Hematopoietic multipotent progenitor cell treated with erythropoietin and hydrocortisone succinate and interleukin-3 and kit ligand, for 6 days (in vitro differentiated cells): ENCODE measurements at regions not wholly inside any gene's neighbourhood (a gene's known extent, or its start where the extent isn't known, plus 50 kb on each side); places are given as distances from the start of the nearest gene placed in this dataset.
"Not testable (repeated sequence)": the region's sequence is repeated elsewhere in the genome, so short reads cannot be mapped to it uniquely, and the experiment has no call there.

ENCODE experiments used
- DNase-seq: peaks from one replicate; pipeline ENCODE4 v3.0.0-alpha.2; 2015

DNA sequence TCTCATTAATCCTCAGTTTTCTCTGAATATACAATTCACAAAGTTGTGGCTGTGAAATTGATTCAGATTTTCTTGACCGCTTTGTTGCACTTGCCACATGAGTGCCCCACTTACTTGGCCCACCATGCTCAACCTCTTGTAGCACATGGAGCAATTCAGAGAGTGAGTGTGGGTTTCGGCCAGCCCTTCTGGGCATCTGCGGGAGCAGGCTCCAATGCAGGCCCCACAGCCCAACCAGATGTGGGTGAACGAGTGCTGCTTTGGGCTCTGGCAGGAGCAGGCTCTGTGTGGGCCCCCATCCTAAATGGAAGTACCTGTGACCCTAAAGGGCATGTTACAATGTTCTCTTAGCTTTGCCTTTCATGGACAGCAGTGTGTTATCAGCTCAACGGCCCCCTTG, 2338.6 kb downstream of the LRRC4C start:
- no peak for DNase-seq

GRCh38 chr11:39113606-39114005, 2345.8 kb downstream of the LRRC4C start:
- no peak for DNase-seq

DNA sequence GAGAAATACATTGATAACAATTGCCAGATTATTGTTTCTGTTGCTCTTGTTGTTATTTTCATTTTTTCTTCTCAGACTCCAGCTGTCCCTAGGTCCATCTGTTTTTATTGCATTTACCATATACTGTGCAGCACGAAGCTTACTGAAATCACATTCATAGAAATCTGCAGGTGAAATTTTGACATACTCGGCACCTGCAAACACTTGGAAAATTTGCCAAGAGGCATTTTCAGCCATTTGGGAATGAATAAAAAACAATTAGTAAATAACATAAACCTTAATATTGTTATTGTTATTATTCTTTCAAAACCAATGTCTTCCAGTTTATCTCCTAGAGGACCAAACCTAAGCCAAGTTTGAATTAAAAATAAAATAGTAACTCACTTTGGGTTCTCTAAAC, 2357.2 kb downstream of the LRRC4C start:
- DNase-seq, result no peak

DNA sequence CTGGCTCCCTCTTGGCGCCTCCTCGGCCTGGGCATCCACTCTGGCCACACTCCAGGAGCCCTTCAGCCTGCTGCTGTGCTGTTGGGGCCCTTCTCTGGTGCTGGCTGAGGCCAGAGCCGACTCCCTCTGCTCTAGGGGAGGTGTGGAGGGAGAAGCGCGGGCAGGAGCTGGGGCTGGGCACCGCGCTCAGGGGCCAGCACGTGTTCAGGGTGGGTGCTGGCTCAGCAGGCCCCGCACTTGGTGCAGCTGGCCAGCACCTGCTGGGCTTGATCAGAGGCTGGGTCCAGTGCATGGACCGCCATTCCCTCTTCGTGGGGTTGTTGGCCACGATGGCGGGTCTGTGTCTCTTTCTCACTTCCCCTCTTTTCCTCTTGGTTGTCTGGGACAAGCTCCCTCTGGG, 2381.0 kb downstream of the LRRC4C start:
- DNase-seq, result no peak

GRCh38 chr11:39037611-39038010, 2421.8 kb downstream of the LRRC4C start:
- no peak for DNase-seq

- DNase-seq, result no peak
These were observed 2423.4 kb downstream of the LRRC4C start for GRCh38 chr11:39036021-39036420.

DNA sequence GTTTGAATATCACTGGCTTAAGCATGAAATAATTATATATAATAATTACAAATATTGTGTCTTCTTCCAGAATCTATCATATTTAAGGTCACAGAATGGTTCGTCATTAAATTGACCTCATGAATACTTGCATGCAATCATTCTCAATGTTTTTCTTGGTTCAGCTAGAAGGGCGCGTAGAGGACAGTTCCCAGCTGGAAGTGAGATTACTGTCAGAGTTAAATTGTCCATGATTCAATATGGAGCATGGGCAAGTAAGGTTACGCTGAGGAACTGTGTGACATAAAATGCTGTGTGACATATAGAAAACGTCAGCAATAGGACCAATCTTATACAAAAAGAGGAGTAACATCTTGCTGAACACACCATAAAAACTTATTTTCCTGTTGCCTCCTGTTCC, 2423.5 kb upstream of the RAG2 start:
- no peak for DNase-seq

DNA sequence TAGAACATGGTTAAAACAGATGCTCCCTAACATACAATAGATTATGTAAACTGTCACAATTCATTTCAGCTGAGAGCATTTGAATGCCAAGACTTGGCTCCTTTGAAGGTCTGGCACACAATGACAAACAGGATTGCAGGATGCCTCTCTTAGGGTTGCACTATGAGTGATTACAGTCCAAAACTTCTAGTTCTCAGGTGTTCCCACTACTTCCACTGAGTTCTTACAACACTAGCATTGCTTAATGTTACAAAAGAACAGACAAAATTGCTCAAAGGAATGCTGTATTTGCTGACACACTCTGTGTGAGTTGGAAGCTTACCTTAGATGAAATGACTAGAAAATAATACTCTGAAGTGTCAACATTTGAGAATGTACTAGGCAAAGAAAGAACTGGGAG, 2413.8 kb upstream of the RAG2 start:
- no peak for DNase-seq

DNA sequence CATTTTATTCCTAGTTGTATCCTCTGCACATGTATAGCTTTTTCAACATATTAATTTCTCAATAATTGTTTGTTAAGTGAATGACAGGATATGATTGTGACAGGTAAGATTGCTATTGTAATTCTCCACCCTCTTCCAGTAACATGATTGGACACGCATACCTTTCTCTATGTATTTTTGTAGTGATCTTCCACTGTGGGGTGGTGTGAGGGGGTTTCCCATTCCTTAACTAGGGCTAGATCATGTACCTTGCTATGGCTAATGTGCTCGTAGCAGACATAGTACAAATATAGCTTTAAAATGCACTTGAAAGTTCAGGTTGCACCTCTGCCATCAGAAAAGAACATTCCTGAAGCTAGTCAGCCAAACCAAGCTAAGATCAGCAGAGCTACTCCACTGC, 2392.8 kb upstream of the RAG2 start:
- DNase-seq, result no peak

- no peak for DNase-seq
These were observed 2392.1 kb upstream of the RAG2 start for GRCh38 chr11:38990139-38990538.

- no peak for DNase-seq
These were observed 2390.9 kb upstream of the RAG2 start for GRCh38 chr11:38988908-38989307.

GRCh38 chr11:38972220-38972619, 2374.2 kb upstream of the RAG2 start:
- DNase-seq, result no peak

GRCh38 chr11:38971141-38971540, 2373.1 kb upstream of the RAG2 start:
- no peak for DNase-seq

DNA sequence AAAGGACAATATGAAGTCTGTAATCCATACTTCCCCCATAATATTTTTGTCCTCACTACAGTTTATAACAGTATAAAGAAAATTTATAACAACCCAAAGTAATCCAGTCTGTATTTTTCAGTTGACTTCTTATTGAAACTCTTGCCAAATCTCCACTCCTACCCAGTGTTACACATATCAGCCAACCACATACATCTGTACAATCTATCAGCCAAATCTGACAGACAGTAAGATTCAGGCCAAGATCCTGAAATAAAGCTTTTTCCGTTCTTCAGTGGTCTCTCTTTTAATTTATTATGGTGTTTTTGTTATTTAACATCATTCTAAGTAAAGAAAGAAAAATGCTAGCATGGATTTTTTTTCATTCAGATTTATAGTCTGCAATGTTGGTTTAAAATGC, 2370.9 kb upstream of the RAG2 start:
- no peak for DNase-seq

- no peak for DNase-seq
These were observed 2354.7 kb upstream of the RAG2 start for GRCh38 chr11:38952698-38953097.

DNA sequence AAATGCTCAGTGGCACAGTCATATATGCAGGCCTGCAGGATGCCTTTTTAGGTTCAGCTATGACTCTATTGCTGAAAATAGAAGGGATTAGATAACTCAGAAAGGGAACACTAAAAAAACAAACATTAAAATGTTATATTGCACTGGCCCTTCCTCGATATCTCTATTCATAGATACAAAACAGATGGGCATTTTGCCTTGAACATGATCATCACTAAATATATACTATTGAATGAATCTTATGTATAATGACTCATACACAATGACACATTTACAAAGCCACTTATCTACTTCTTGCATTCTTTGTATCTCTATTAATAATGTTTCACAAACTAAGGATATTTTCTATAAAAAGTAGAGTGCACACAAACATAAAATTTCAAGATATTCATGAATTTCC, 2352.8 kb upstream of the RAG2 start:
- no peak for DNase-seq

DNA sequence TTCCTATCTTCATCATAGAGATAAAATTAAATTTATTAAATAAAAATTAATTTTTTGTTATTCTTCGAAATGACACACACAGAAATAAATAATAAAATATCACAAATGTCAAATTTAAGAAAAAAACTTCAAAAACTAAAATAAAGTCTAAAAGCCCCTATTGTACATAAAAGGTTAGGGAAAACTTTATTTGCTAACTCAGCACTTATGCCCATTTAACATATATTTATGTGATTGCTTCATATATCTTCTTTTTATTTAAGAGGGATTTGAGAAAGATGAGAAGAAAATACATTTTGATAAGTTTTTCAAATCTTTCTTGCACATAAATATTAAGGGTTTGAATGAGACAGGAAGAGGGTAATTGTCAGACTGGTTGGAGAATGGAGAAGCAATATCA, 2350.4 kb upstream of the RAG2 start:
- DNase-seq, result no peak

GRCh38 chr11:38937709-38938108, 2339.7 kb upstream of the RAG2 start:
- DNase-seq, result no peak

DNA sequence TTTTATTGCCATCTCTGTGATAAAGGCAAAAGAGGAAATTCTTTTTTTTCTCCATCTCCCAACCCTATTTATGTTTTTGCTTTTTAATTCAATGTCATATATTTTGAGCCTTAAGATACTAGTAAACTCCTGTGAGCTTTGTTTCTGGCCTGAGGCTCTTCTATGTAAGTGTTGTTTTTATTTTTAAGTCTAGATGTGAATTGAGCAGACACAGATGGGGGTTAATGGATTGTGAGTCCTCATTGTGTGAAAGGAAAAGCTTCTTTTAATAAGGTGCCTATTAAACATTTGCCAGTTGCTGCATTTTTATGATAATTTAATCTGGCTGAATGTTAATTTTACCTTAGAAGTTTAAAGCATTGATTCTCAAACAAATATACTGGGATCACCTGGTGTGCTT, 2337.9 kb upstream of the RAG2 start:
- DNase-seq, result no peak

- no peak for DNase-seq
These were observed 2330.0 kb upstream of the RAG2 start for GRCh38 chr11:38927993-38928392.

DNA sequence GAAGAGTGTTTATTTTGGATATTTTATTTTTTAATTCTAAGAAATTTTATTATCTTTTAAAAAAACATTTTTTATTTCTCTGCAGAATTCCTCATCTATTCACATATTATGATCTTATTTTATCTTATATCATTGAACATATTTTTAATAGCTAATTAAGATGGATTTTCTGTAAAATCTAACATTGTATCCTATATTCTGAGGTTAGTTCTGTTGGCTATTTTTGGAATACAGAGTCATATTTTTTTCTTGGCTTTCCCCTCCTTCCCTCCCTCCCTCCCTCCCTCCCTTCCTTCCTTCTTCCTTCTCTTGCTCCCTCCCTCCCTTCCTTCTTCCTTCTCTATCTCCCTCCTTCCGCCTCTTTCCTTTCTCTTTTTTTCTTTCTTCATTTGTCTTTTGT, 2326.6 kb upstream of the RAG2 start:
- DNase-seq, result no peak

- DNase-seq, result no peak
These were observed 2302.2 kb upstream of the RAG2 start for GRCh38 chr11:38900211-38900610.

GRCh38 chr11:38894201-38894600, 2296.2 kb upstream of the RAG2 start:
- DNase-seq, result not testable (repeated sequence)

DNA sequence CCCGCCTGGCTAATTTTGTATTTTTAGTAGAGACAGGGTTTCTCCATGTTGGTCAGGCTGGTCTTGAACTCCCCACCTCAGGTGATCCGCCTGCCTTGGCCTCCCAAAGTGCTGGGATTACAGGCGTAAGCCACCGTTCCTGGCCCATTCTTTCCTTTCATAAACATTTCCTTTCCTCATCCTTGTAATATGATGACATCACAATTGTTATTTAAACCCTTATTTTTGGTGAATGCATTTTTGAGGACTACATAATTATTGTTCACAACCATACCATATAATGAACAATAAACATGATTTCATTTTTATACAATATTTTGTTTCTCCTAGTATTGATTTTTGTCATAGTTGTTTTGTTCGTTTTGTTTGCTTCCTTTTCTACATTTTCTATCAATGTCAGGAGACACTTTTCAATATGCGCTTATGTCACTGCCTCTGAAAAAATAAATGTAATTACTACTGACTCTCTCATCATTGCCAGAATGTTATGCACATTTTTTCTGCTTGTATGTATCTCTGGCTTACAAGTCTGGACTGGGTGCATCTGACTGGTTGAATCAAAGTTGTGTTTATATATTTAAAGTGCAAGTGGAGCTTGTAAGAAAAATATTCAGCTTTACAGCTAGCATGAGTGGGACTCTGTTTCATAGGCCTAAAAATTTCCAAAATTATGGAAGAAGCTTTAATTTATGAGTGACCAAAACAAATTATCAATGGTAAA, 2286.3 kb upstream of the RAG2 start:
- no peak for DNase-seq

GRCh38 chr11:38867338-38867737, 2269.3 kb upstream of the RAG2 start:
- DNase-seq, result no peak

DNA sequence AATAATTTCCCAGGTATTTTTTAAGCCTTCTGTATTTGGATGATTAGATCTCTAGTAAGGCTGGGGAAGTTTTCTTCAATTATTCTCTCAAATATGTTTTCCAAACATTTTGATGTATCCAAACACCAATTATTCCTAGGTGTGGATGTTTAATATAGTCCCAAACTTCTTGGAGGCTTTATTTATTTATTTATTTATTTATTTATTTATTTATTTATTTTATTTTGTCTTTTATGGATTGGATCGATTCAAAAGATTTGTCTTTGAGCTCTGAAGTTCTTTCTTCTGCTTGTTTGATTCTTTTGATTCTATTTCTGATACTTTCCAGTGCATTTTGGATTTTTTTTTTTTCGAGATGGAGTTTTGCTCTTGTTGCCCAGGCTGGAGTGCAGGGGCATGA, 2267.9 kb upstream of the RAG2 start:
- no peak for DNase-seq
